NCI-H748 (cell line): ENCODE measurements at regions not wholly inside any gene's neighbourhood (a gene's known extent, or its start where the extent isn't known, plus 50 kb on each side); places are given as distances from the start of the nearest gene placed in this dataset.
A peak's percentile ranks its signal among the peaks of the same experiment; 100 is the strongest.

Source experiments
- DNase-seq: peaks from one replicate; lab custom pipeline; 2025; ENCODE audit not compliant: unreplicated experiment; lab: John Stamatoyannopoulos, UW

DNA sequence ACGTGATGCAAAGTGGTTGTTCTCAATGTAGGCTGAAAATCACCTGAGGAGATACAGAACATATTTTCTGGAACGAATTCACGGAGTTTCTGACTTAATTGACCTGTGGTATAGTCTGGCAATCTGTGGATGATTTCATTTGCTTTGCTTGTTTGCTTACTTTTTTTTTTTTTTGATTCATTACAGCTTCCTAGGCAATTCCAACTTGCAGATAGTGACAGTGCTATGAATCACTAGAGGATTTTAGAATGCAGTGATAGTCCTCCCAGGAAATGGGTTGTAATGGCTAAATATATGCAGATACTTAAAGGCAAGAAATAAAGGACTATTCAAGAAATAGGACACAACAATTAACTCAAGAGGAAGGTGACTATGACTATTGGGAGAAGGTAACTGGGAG lies 1378.1 kb upstream of the PRMT6 start:
- DNase-seq = no peak

DNA sequence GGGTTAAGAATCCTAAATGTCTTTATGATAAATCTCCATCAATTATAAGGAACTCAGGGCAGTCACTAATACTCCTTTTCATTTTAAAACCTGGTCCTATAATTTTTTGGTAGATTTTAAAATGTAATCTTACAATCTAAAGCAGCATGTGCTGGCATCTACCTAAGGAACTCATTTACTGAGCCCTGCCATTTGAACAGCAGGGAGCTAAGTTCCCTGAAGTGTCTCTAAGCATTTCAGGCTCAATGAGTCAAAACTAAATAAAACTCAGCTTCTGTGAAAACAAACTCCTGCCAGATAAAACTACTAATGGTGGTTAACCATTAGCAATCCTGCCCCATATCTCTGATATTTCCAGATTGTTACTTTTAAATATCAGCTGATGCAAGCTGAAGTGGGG lies 1371.8 kb upstream of the PRMT6 start:
- no peak for DNase-seq

DNA sequence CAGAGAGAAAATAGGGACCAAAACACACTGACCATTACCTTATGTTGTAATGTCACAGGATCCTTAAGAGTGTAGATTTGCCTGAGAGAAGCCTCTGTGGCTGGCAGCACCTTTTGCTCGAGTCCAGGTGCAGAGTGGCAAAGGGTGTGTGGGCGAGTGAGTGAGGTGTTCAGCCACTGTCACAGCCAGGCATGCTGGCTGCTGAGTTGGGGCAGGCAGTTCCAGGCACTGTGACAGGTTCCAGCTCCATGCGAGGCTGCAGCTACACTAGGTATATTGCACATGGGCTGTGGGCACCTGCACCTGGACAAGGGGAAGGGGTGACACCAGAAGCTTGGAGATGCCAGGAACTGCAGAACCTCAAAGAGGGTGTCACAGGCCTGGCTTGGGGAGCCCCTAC lies 1370.4 kb upstream of the PRMT6 start:
- DNase-seq = no peak

DNA sequence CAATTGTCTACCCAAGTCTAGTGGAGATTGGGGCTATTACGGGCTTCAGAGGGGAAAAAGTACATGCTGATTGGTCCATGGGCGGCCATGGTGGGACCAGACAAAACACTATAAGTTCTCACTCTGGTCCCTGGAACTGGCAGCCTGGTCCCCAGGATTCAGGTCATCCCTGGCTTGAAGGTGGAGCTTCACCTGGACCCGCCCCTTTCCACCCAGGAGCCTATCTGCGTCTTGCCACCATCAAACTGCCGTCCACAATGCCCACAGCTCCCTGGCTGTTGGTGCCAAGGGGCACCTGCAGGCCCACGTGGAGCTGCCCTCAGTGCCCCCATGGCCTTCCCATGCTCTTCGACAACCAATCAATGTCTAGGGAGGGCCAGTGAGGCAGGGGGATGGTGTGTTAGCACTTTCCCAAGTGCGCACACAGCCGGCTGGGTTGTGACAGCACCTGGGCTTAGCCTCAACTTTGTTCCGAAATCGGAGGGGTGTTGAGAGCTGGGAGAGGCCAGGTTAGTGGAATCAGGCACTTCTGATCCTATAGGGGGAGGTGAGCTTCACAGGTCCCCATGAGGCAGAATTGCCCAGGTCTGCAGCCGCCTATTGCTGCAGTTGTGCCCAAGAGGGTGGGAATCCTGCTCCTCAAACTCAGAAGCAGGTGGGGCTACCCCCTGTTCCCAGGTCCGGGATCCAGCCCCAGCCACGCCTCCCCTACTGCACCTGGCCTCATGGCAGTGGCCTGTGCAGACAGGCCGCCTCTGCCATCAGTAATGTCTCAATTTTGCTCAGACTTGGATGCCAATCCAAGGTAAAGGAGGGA lies 1369.4 kb upstream of the PRMT6 start:
- no peak for DNase-seq

DNA sequence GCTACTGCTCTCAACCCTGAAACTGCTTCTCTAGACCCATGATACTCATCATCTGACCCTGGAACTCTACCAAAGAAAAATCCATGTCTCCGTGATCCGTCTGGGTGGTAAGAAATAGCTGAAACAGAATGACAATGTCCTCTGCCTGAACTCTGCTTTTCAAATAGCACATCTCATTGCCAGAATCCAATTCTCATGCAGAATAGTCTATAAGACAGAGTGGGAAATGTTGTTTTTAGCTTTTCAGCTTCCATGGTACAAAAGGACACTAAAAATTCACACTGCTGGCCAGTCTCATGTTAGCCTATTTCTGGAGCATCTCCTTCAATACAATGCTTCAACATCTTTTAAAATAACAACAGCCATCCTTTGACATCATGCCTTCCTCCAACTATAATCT lies 1355.8 kb upstream of the PRMT6 start:
- DNase-seq = no peak

GRCh38 chr1:105724286-105724685 lies 1332.2 kb upstream of the PRMT6 start:
- DNase-seq = no peak

GRCh38 chr1:105730701-105731100 lies 1325.8 kb upstream of the PRMT6 start:
- DNase-seq = peak; percentile 68

DNA sequence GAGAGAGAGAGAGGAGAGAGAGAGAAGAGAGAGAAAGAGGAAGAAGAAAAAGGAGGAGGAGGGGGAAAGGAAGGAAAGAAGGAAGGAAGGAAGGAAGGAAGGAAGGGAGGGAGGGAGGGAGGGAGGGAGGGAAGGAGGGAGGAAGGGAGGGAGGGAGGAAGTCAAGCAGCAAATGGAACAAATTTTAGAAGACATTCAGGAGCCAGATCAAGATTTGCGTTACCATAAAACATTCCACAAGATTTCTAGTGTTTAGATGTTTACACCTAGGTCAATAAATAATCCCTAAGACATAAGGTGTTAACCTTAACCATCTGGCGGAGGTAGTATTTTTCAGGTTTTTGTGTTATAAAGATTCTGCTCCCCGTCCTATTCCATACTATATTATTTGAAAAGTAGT lies 1320.1 kb upstream of the PRMT6 start:
- no peak for DNase-seq

GRCh38 chr1:105779727-105780126 lies 1276.7 kb upstream of the PRMT6 start:
- no peak for DNase-seq

DNA sequence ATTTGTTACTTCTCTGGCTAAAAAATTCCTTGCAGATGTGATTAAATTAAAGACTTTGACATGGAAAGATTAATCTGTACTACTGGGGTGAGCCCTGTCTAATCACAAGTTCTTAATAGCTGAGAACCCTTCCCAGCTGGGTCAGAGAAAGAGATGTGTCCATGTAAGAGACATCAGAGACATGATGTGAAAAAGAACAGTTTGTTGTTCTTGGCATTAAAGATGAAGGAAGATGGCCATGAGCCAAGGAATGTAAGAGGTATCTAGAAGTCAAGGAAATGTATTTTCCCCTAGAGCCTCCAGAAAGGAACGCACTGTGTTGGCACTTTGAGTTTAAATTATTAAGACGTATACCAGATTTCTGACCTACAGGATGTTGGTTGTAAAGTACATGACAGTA lies 1271.5 kb upstream of the PRMT6 start:
- DNase-seq = no peak

GRCh38 chr1:105793536-105794146 lies 1262.8 kb upstream of the PRMT6 start:
- peak; percentile 74 for DNase-seq

- no peak for DNase-seq
Observed at GRCh38 chr1:105795741-105796140, 1260.7 kb upstream of the PRMT6 start.

GRCh38 chr1:105830571-105831146 lies 1225.8 kb upstream of the PRMT6 start:
- DNase-seq = no peak

- DNase-seq = no peak
Observed at GRCh38 chr1:105838071-105838470, 1218.4 kb upstream of the PRMT6 start.

- DNase-seq = no peak
Observed at GRCh38 chr1:105865546-105865945, 1190.9 kb upstream of the PRMT6 start.

GRCh38 chr1:105872817-105873216 lies 1183.7 kb upstream of the PRMT6 start:
- peak; percentile 14 for DNase-seq

DNA sequence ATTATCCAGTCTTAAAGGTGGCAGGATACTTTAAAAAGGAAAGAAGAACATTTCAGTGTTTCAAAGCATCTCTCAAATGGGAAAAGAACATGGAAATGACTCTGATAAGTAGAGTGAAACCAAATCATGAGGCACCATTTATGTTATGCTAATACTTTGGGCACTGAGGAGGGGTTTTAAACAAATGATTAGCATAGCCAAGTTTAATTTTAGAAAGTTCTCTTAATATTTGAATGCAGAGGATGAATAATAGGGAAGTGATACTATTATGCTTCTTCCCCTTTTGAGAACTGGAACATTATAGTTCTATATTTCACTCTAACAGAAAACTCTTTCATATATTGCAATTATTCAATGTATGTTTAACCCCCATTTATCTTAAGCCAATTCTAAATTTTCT lies 1181.9 kb upstream of the PRMT6 start:
- no peak for DNase-seq

DNA sequence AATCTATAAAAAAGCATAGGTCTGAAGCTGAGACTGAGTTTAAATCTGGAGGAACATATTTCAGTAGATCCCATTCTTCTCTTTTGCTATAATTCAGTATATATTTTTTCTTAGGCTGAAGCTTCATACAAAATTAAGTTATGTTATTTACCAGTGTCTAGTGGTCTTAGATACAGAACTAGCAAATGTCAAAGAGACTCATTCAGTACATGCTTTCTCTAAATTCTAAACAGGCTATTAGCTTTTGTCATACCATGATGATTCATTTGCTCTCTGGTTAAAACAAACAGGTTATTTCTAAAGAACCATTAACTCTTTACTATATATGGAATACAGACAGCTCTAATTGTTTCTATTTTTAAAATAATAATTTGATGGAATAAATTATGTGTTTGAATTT lies 1170.2 kb upstream of the PRMT6 start:
- DNase-seq = no peak

DNA sequence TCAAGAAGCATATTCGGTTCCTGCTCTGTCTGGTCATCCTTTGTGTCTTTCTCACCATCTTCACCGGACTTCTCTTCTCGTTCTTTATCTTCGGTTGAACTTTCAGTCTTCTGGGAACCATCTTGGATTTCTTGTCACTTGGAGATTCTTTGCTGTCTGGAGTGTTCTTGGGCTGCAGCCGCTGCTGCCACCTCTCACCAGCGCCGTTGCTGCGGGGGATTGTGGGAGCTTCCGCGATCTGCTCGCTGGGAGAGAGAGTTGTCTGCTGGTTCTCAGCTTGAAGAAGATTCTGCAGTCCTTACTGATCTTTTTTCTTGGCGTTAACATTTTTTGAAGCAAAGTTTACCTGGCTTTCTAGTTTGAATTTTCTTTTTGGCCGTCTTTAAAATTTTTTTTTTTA lies 1165.2 kb upstream of the PRMT6 start:
- no peak for DNase-seq

DNA sequence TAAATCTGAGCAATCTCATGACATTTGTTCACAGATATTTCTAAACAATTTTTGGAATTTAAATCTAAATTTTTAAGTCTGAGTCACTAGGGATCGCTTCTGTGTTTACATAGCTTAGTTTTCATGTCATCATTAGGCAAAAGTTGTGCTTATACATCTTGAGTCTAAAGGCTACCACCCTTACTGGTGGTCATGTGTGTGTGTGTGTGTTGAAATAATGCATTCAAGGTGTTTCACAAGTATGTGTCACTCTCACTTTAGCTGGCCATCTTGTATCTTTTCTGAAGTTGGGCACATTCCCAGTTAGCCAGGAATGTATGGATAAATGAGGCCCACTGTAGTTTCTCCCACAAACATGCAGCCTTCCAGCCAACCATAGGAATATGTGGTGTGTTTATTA lies 1162.5 kb upstream of the PRMT6 start:
- DNase-seq = no peak

DNA sequence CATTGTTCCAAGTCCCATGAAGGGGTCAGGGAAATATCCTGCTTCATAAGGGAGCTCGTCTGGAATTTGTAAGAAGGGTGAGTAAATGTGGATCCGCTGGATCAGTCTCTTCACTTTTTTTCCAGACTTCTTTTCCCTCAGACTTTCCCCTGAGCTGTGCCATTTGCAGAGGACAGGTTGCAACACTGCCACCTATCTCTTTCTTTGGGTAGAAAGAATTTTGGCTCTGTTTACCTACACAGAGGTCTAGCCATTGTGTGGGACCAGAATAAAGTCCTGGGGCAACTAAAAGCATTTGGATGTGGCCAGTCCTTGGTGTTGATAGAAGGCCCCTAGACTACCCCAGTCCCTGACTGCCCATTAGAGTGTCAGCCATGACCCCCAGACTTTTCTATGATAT lies 1146.7 kb upstream of the PRMT6 start:
- no peak for DNase-seq

GRCh38 chr1:105914403-105914802 lies 1142.1 kb upstream of the PRMT6 start:
- DNase-seq = no peak
